ENCODE measurements at regions not wholly inside any gene's neighbourhood (a gene's known extent, or its start where the extent isn't known, plus 50 kb on each side); places are given as distances from the start of the nearest gene placed in this dataset.

DNA sequence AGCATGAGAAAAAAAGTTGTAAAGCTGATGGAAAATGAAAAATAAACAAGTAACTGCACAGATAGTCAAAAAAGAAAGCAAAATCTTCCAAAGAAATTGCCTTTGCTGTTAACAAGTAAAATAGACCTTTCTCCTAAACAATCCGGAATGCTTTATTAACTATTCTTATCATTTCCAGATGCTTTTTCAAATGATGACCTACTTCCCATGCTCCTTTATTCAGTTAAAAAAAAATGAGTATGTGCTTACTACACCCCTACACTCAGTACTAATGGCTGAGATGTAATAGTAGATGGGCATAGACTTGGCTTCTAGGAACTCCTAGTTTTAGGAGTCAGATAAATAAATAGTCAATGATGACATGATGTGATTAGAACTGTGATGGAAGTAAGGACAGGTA, 108.5 kb downstream of the NIBAN1 start:
- TF ChIP-seq, protein P1, sequence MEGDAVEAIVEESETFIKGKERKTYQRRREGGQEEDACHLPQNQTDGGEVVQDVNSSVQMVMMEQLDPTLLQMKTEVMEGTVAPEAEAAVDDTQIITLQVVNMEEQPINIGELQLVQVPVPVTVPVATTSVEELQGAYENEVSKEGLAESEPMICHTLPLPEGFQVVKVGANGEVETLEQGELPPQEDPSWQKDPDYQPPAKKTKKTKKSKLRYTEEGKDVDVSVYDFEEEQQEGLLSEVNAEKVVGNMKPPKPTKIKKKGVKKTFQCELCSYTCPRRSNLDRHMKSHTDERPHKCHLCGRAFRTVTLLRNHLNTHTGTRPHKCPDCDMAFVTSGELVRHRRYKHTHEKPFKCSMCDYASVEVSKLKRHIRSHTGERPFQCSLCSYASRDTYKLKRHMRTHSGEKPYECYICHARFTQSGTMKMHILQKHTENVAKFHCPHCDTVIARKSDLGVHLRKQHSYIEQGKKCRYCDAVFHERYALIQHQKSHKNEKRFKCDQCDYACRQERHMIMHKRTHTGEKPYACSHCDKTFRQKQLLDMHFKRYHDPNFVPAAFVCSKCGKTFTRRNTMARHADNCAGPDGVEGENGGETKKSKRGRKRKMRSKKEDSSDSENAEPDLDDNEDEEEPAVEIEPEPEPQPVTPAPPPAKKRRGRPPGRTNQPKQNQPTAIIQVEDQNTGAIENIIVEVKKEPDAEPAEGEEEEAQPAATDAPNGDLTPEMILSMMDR (IDR thresholded peaks at IDR 0.05; ENCODE audit: insufficient read depth, low read depth, low read length) = no peak
- TF ChIP-seq EZH2 (IDR thresholded peaks at IDR 0.05; ENCODE audit: insufficient read depth, low read length) = no peak

Measured in astrocyte (in vitro differentiated cells and primary cell).